Gastrocnemius medialis (tissue), 4 donors: ENCODE measurements at regions not wholly inside any gene's neighbourhood (a gene's known extent, or its start where the extent isn't known, plus 50 kb on each side); places are given as distances from the start of the nearest gene placed in this dataset.

Experiments used
- ATAC-seq, 2 donors: fragments of 150-250 bp; one replicate each; pipeline ENCODE4 v1.9.1; 2016
- DNase-seq, 2 donors: peaks; one replicate each; pipeline ENCODE4 v3.0.0-alpha.2; 2019
- H3K27ac ChIP-seq, 4 donors: fragments of 200-600 bp; sonication (generic); 1 replicate in 1 of 4; 2 replicates in 3 of 4; pipeline ENCODE4 v1.5.1; 2016 to 2018; ENCODE audit warnings: mild to moderate bottlenecking in 2 of 4, moderate library complexity in 1 of 4
- H3K27me3 ChIP-seq, 3 donors: fragments of 200-600 bp; sonication (generic) in 2 of 3; 1 replicate in 1 of 3; 2 replicates in 2 of 3; pipeline versions ENCODE4 v1.5.1 to v1.6.0; 2016 to 2019; ENCODE audit warnings: mild to moderate bottlenecking in 1 of 3, moderate library complexity in 1 of 3
- H3K36me3 ChIP-seq, 2 donors: fragments of 200-600 bp; sonication (generic) in 1 of 2; one replicate each; pipeline ENCODE4 v1.5.1; 2017 to 2018
- H3K4me1 ChIP-seq, 2 donors: fragments of 200-600 bp; sonication (generic) in 1 of 2; one replicate each; pipeline ENCODE4 v1.5.1; 2016 to 2017; ENCODE audit warnings: mild to moderate bottlenecking in 2 of 2
- H3K4me3 ChIP-seq, 4 donors: fragments of 200-600 bp; sonication (generic) in 3 of 4; 1 replicate in 1 of 4; 2 replicates in 3 of 4; pipeline ENCODE4 v1.5.1; 2016 to 2019; ENCODE audit warnings: mild to moderate bottlenecking in 2 of 4
- H3K9me3 ChIP-seq, 3 donors: fragments of 200-600 bp; sonication (generic) in 2 of 3; 1 replicate in 1 of 3; 2 replicates in 2 of 3; pipeline ENCODE4 v1.5.1; 2016 to 2019
- POLR2A ChIP-seq, 2 donors: fragments of 450-650 bp; IDR thresholded peaks; one replicate each; pipeline ENCODE4 v1.6.1; 2017; ENCODE audit warnings: antibody characterized with exemption in 2 of 2, mild to moderate bottlenecking in 2 of 2, moderate library complexity in 2 of 2
- in situ Hi-C, 4 donors: fragments of 200-750 bp; cut with MboI; loops; one replicate each; pipeline versions ENCODE4 v1.15.0 to v1.8.0; 2017; ENCODE audit warnings: low sequenced_read_pairs in 4 of 4
- intact Hi-C: fragments of 100-400 bp; cut with DNase I; formaldehyde crosslinking; loops from one replicate; pipeline ENCODE4 v1.15.1; 2023; ENCODE audit warnings: low total_unique reads
- TF ChIP-seq, protein P1 (sequence below), 5 experiments: fragments of 450-650 bp in 3 of 5; fragments of 200-600 bp in 2 of 5; sonication (generic) in 2 of 5; IDR thresholded peaks in 4 of 5; conservative IDR thresholded peaks in 1 of 5; 1 replicate in 4 of 5; 2 replicates in 1 of 5; pipeline ENCODE4 v1.5.1; 2016 to 2019; ENCODE audit warnings: antibody characterized with exemption in 5 of 5, mild to moderate bottlenecking in 3 of 5, moderate library complexity in 3 of 5

DNA sequence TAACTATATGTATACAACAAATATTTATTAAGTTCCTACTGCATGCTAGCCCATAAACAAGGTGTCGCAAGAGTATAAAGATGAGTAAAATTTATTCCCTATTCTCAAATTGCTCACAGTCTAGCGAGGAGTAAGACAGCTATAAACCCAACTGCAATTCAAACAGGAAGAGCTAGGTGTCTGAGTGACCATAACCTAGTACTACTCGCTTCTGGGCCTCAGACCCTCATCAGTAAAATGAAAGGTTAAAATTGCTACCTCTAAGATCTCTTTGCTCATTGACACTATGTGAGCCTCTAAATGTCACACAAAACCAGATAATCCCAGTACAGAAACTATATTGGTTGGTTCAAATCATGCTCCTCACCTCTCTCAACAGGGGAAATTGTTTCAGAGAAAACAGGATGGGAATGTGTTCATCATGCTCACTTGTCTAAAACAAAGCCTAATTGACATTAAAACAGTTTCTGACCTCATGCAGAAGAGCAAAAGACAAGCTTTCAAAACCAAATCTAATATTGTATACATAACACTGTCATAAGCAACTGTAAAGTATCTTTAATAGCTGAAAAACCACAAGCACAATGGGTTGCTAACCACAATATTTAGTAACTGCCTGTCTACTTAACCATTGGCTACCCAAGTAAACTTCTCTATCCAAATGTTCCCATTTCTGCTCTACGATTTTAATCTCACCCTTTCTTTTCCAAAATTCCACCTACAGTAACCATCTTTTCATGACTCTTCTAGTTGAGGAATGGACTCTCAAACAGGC, 264.6 kb upstream of the FMR1 start:
- Histone ChIP-seq H3K27ac (no peak overlapping the region), H3K4me3 (no peak overlapping the region), H3K27me3 (no peaks in the 10 kb centered on the region), H3K9me3 (no peaks in the 10 kb centered on the region), H3K36me3 (no peaks in the 10 kb centered on the region), H3K4me1 (no peaks in the 10 kb centered on the region)
- intact Hi-C loops (no loop called here), in situ Hi-C loops (no loop called here)
- no peak for ATAC-seq
- TF ChIP-seq, protein P1, sequence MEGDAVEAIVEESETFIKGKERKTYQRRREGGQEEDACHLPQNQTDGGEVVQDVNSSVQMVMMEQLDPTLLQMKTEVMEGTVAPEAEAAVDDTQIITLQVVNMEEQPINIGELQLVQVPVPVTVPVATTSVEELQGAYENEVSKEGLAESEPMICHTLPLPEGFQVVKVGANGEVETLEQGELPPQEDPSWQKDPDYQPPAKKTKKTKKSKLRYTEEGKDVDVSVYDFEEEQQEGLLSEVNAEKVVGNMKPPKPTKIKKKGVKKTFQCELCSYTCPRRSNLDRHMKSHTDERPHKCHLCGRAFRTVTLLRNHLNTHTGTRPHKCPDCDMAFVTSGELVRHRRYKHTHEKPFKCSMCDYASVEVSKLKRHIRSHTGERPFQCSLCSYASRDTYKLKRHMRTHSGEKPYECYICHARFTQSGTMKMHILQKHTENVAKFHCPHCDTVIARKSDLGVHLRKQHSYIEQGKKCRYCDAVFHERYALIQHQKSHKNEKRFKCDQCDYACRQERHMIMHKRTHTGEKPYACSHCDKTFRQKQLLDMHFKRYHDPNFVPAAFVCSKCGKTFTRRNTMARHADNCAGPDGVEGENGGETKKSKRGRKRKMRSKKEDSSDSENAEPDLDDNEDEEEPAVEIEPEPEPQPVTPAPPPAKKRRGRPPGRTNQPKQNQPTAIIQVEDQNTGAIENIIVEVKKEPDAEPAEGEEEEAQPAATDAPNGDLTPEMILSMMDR (IDR thresholded peaks at IDR 0.05 in 4 of 5, conservative IDR thresholded peaks at IDR 0.05 in 1 of 5): no peak
- no peak for TF ChIP-seq POLR2A (IDR thresholded peaks at IDR 0.05)
- no peak for DNase-seq

DNA sequence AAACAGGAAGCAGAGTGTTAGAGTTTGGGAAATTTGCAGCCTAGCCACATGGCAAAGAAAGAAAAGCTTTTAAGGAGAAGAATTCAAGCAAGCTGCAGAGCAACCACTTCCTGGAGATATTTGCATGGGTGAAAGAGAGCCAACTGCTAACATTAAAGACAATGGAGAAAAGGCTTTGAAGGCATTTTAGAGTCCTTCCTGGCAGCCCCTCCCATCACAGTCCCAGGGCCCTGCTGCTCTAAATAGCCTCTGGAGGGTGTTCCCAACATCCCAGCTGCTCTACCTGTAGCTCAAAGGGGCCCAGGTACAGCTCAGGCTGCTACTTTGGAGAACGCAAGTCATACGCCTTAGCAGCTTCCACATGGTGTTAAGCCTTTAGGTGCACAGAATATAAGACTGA, 235.9 kb upstream of the FMR1 start:
- intact Hi-C loops: no loop called here

DNA sequence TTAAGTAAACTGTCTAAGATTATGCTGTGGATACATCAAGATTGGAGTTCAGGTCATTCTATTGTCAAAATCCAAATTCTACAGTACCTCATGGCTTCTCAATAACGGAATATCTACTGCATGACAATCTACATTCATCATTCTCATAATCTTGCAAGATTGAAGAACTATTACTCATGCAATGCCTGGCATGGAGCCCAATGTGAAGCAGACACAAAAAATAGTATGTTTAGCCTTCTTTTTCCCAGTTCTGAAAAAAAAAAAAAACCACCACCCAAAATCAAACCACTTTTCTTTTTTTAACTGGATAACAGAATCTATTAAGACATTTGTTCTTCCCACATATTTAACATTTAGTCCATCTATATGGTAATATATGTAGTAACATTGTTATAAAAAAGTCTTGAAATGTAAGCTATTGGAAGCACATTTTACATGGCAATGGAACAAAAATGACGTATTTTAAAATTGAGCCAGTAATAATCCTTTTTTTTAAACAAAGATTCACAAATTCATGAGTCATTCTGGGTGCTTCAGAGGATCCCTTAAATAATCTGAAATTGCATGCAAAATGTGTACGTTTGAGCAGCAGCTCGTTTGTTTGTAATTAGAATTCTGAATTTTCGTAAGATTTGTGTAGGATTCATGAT, 232.2 kb upstream of the FMR1 start:
- H3K9me3 ChIP-seq: no peaks in the 10 kb centered on the region
- TF ChIP-seq POLR2A (IDR thresholded peaks at IDR 0.05): no peak
- TF ChIP-seq, protein P1 (IDR thresholded peaks at IDR 0.05 in 4 of 5, conservative IDR thresholded peaks at IDR 0.05 in 1 of 5): no peak
- intact Hi-C loops: no loop called here
- no peak overlapping the region for H3K27ac ChIP-seq
- no peak for DNase-seq
- no peak for ATAC-seq
- H3K36me3 ChIP-seq: no peaks in the 10 kb centered on the region
- no peak overlapping the region for H3K4me3 ChIP-seq
- H3K27me3 ChIP-seq: no peaks in the 10 kb centered on the region
- in situ Hi-C loops: no loop called here
- no peaks in the 10 kb centered on the region for H3K4me1 ChIP-seq

More for the DNA sequence above, 235.9 kb upstream of the FMR1 start:
- TF ChIP-seq, protein P1 (IDR thresholded peaks at IDR 0.05 in 4 of 5, conservative IDR thresholded peaks at IDR 0.05 in 1 of 5): no peak
- TF ChIP-seq POLR2A (IDR thresholded peaks at IDR 0.05): no peak
- Histone ChIP-seq H3K9me3 (no peaks in the 10 kb centered on the region), H3K4me1 (no peaks in the 10 kb centered on the region), H3K27me3 (no peaks in the 10 kb centered on the region), H3K4me3 (no peak overlapping the region), H3K27ac (no peak overlapping the region), H3K36me3 (no peaks in the 10 kb centered on the region)
- no peak for DNase-seq
- in situ Hi-C loops: no loop called here
- no peak for ATAC-seq

DNA sequence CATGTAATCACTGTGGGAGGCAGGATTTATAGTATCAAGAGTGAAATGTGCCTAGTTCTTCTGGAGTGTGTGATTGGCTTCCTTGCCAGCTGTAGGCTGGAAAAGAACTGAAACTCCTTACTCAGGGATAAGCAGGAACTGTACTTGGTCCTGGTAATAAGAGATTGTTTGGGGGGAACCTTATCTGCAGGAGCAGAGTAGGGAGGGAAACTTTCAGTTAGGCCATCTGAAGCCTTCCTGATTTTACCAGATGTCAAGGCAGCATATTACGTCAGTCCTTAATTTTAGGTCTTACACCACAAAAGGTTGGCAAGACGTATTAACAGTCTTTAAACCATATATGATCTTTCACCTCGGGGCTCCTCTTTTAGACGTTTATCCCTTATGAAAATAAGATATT, 231.5 kb upstream of the FMR1 start:
- Histone ChIP-seq H3K27ac (no peak overlapping the region), H3K36me3 (no peaks in the 10 kb centered on the region), H3K27me3 (no peaks in the 10 kb centered on the region), H3K9me3 (no peaks in the 10 kb centered on the region), H3K4me1 (no peaks in the 10 kb centered on the region), H3K4me3 (no peak overlapping the region)
- no peak for DNase-seq
- TF ChIP-seq, protein P1 (IDR thresholded peaks at IDR 0.05 in 4 of 5, conservative IDR thresholded peaks at IDR 0.05 in 1 of 5): no peak
- TF ChIP-seq POLR2A (IDR thresholded peaks at IDR 0.05): no peak
- in situ Hi-C loops: no loop called here
- no peak for ATAC-seq
- intact Hi-C loops: no loop called here
